K562 (cell line): ENCODE measurements at regions not wholly inside any gene's neighbourhood (a gene's known extent, or its start where the extent isn't known, plus 50 kb on each side); places are given as distances from the start of the nearest gene placed in this dataset.
A peak's percentile ranks its signal among the peaks of the same experiment; 100 is the strongest.

Source experiments
- BHLHE40 ChIP-seq: IDR thresholded peaks from 2 replicates; pipeline ENCODE4 v1.6.1; 2011; ENCODE audit warnings: low read length, improper control_type of control experiment
- CBX1 ChIP-seq: sonication (generic); IDR thresholded peaks from 2 replicates; pipeline ENCODE4 v1.6.1; 2016; ENCODE audit warnings: antibody characterized with exemption, low read depth, mild to moderate bottlenecking
- CBX8 ChIP-seq: fragments of 200-600 bp; sonication (generic); IDR thresholded peaks from 2 replicates; pipeline ENCODE4 v1.6.1; 2012; ENCODE audit warnings: borderline replicate concordance, mixed run types, low read depth, mild to moderate bottlenecking, moderate library complexity, mixed read lengths, low read length, control low read depth, inconsistent platforms; ENCODE audit not compliant: poor library complexity, severe bottlenecking; ENCODE audit errors: extremely low read depth
- DLX4 ChIP-seq: fragments of 250-450 bp; sonication (Bioruptor Pico); IDR thresholded peaks from 2 replicates; pipeline ENCODE4 v1.6.1; 2021; ENCODE audit warnings: mild to moderate bottlenecking
- E2F6 ChIP-seq, 2 experiments: IDR thresholded peaks; 2 replicates each; pipeline ENCODE4 v1.6.1; 2011; ENCODE audit warnings: borderline replicate concordance in 1 of 2, control low read depth in 1 of 2, low read depth in 1 of 2, low read length in 1 of 2, mild to moderate bottlenecking in 1 of 2, mixed read lengths in 1 of 2, moderate library complexity in 1 of 2; ENCODE audit not compliant: insufficient read depth in 1 of 2, insufficient read length in 1 of 2, poor library complexity in 1 of 2, severe bottlenecking in 1 of 2; ENCODE audit errors: extremely low read depth in 1 of 2
- GTF2F1 ChIP-seq: IDR thresholded peaks from 2 replicates; pipeline ENCODE4 v1.6.1; 2011; ENCODE audit warnings: low read depth, low read length, improper control_type of control experiment
- KAT8 ChIP-seq: fragments of 450-650 bp; IDR thresholded peaks from 2 replicates; pipeline ENCODE4 v1.6.1; 2016; ENCODE audit warnings: low read depth, mild to moderate bottlenecking
- MTA3 ChIP-seq: fragments of 450-650 bp; formaldehyde crosslinking; IDR thresholded peaks from 2 replicates; pipeline ENCODE4 v1.6.1; 2017; ENCODE audit warnings: mild to moderate bottlenecking, borderline replicate concordance
- MYC ChIP-seq, 2 experiments: fragments of 250-450 bp in 1 of 2; sonication (Bioruptor Pico) in 1 of 2; IDR thresholded peaks; 2 replicates each; pipeline versions ENCODE4 v1.5.1 to v1.6.1; 2012 to 2021; ENCODE audit warnings: low read depth in 2 of 2, borderline replicate concordance in 1 of 2, improper control_type of control experiment in 1 of 2, low read length in 1 of 2, mild to moderate bottlenecking in 1 of 2, moderate library complexity in 1 of 2
- PHB2 ChIP-seq: fragments of 450-650 bp; IDR thresholded peaks from 2 replicates; pipeline ENCODE4 v1.6.1; 2017; ENCODE audit warnings: low read depth
- RBM14 ChIP-seq: fragments of 200-400 bp; formaldehyde crosslinking; IDR thresholded peaks from 2 replicates; pipeline ENCODE4 v1.6.1; 2018; ENCODE audit warnings: low read depth, mild to moderate bottlenecking, low read length, moderate library complexity, borderline replicate concordance; ENCODE audit not compliant: insufficient read depth
- STAT6 ChIP-seq: sonication (generic); formaldehyde crosslinking; IDR thresholded peaks from 2 replicates; pipeline ENCODE4 v1.8.1; 2023; ENCODE audit warnings: mild to moderate bottlenecking, missing genetic modification reagents
- TAF1 ChIP-seq: IDR thresholded peaks from 2 replicates; pipeline ENCODE4 v1.6.1; 2011; ENCODE audit warnings: mild to moderate bottlenecking, low read length, moderate library complexity; ENCODE audit not compliant: insufficient read depth, control insufficient read depth, severe bottlenecking; ENCODE audit errors: extremely low read depth
- USF2 ChIP-seq: sonication (generic); formaldehyde crosslinking; IDR thresholded peaks from 2 replicates; pipeline ENCODE4 v1.5.0; 2020; ENCODE audit warnings: missing genetic modification reagents
- YY1 ChIP-seq, 3 experiments: IDR thresholded peaks; 2 replicates each; pipeline ENCODE4 v1.6.1; 2011; ENCODE audit warnings: low read length in 2 of 3, mild to moderate bottlenecking in 2 of 3, moderate library complexity in 2 of 3, borderline replicate concordance in 1 of 3, control low read depth in 1 of 3, low read depth in 1 of 3; ENCODE audit not compliant: insufficient read depth in 3 of 3, insufficient replicate concordance in 2 of 3, control insufficient read depth in 1 of 3, insufficient read length in 1 of 3; ENCODE audit errors: extremely low read depth in 1 of 3
- ZC3H11A ChIP-seq: IDR thresholded peaks from 2 replicates; pipeline ENCODE4 v1.6.1; 2012; ENCODE audit warnings: low read depth, low read length, improper control_type of control experiment
- ZC3H8 ChIP-seq: fragments of 450-650 bp; IDR thresholded peaks from 2 replicates; pipeline ENCODE4 v1.6.1; 2017
- ZKSCAN8 ChIP-seq: fragments of 200-800 bp; sonication (Bioruptor generic); IDR thresholded peaks from 2 replicates; pipeline ENCODE4 v1.6.1; 2016; ENCODE audit warnings: missing genetic modification characterization, missing compliant biosample characterization
- ZNF589 ChIP-seq: fragments of 200-800 bp; sonication (Bioruptor generic); IDR thresholded peaks from 2 replicates; pipeline ENCODE4 v1.6.1; 2016; ENCODE audit warnings: low read depth, missing genetic modification characterization, missing compliant biosample characterization
- ZNF696 ChIP-seq: fragments of 250-450 bp; sonication (Bioruptor Pico); conservative IDR thresholded peaks from 2 replicates; pipeline ENCODE4 v1.4.0; 2020; ENCODE audit warnings: mild to moderate bottlenecking, moderate library complexity
- ZNF77 ChIP-seq: fragments of 250-450 bp; sonication (Bioruptor Pico); IDR thresholded peaks from 2 replicates; pipeline ENCODE4 v1.5.0; 2020
- TF ChIP-seq, protein P1 (sequence below): sonication (generic); formaldehyde crosslinking; IDR thresholded peaks from 2 replicates; pipeline ENCODE4 v1.8.0; 2022; ENCODE audit warnings: missing genetic modification reagents, mild to moderate bottlenecking, moderate library complexity, borderline replicate concordance

DNA sequence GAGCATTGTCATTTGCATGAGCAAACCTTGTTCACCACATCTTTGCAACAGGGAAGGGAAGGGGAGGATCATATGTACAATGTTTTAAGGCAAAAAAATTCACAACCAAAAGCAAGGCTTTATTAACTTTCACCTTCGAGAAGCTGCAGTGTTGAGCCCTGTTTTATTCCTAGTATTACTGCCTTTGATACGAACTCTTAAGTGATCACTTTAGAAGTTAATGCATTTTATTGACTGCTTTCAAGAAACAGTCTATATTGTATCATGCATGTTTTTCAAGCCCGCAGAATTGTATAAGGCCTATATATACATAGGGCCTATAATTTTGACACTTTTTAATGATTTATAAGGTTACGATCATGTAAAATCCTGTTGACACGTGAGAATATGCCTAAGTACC, 117.5 kb upstream of the VPREB1 start (continued):
- TF ChIP-seq BHLHE40 (no peak), STAT6 (CRISPR knock-in tag) (no peak), ZC3H11A (no peak), CBX8 (no peak), GTF2F1 (no peak), PHB2 (no peak), ZNF77 (CRISPR knock-in tag) (no peak), KAT8 (no peak), ZKSCAN8 (no peak), MYC (IDR thresholded peaks at IDR 0.05; ENCODE audit: low read depth, low read length) (no peak), MYC (CRISPR knock-in tag; IDR thresholded peaks at IDR 0.05; ENCODE audit: borderline replicate concordance, low read depth) (no peak), ZNF696 (CRISPR knock-in tag) (0 out of 2 replicates have a peak, but pooled peaks have one; percentile 72), E2F6 (IDR thresholded peaks at IDR 0.05; ENCODE audit: borderline replicate concordance in 1 of 2, extremely low read depth in 1 of 2, insufficient read depth in 1 of 2, insufficient read length in 1 of 2, low read depth in 1 of 2, low read length in 1 of 2, poor library complexity in 1 of 2, severe bottlenecking in 1 of 2) (no peak), CBX1 (no peak), DLX4 (CRISPR knock-in tag) (no peak), ZNF589 (CRISPR knock-in tag) (no peak), RBM14 (no peak), MTA3 (no peak), TAF1 (no peak), ZC3H8 (no peak), YY1 (IDR thresholded peaks at IDR 0.05; ENCODE audit: borderline replicate concordance in 1 of 3, control insufficient read depth in 1 of 3, extremely low read depth in 1 of 3, insufficient read depth in 3 of 3, insufficient read length in 1 of 3, insufficient replicate concordance in 2 of 3, low read depth in 1 of 3, low read length in 2 of 3) (no peak), USF2 (no peak)
- TF ChIP-seq, protein P1, sequence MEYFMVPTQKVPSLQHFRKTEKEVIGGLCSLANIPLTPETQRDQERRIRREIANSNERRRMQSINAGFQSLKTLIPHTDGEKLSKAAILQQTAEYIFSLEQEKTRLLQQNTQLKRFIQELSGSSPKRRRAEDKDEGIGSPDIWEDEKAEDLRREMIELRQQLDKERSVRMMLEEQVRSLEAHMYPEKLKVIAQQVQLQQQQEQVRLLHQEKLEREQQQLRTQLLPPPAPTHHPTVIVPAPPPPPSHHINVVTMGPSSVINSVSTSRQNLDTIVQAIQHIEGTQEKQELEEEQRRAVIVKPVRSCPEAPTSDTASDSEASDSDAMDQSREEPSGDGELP (CRISPR knock-in tag), result no peak
